GM12891 (cell line): ENCODE measurements at regions not wholly inside any gene's neighbourhood (a gene's known extent, or its start where the extent isn't known, plus 50 kb on each side); places are given as distances from the start of the nearest gene placed in this dataset.

ENCODE experiments used
- POLR2A ChIP-seq: IDR thresholded peaks from 2 replicates; pipeline ENCODE4 v1.6.1; 2011; ENCODE audit warnings: low read depth, low read length, control low read depth
- POLR2AphosphoS5 ChIP-seq: IDR thresholded peaks from 2 replicates; pipeline ENCODE4 v1.6.1; 2011; ENCODE audit warnings: low read depth, low read length, control low read depth
- POU2F2 ChIP-seq: IDR thresholded peaks from 2 replicates; pipeline ENCODE4 v1.6.1; 2011; ENCODE audit warnings: low read depth, mild to moderate bottlenecking, control low read depth, low read length, moderate library complexity
- TAF1 ChIP-seq: IDR thresholded peaks from 2 replicates; pipeline ENCODE4 v1.6.1; 2011; ENCODE audit warnings: low read depth, low read length, control low read depth

DNA sequence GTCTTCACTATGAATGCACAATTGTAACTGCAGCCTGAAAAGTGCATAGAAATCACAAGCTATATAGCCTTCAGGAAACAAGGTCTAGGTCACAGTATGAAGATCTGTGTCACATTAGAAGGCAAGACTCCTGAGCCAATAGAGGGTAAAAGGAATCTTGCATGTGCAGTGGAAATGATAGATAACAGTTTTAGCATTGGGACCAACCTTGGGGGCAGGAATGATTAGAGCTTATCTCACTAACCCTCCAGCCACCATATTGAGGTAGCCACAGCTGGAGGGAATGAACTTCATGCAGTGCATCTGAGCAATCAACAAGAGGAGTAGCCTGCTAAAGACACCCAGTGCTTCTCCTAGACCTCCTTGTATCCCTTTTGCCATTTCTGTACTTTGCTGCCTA, 390.1 kb downstream of the LTN1 start:
- TF ChIP-seq POLR2AphosphoS5 (no peak), POLR2A (no peak), POU2F2 (no peak), TAF1 (no peak)
